ENCODE measurements at regions not wholly inside any gene's neighbourhood (a gene's known extent, or its start where the extent isn't known, plus 50 kb on each side); places are given as distances from the start of the nearest gene placed in this dataset.
"Not testable (repeated sequence)": the region's sequence is repeated elsewhere in the genome, so short reads cannot be mapped to it uniquely, and the experiment has no call there.

GRCh38 chr2:144003460-144004075 is 516.4 kb downstream of the ZEB2 start:
- DNase-seq, result no peak

DNA sequence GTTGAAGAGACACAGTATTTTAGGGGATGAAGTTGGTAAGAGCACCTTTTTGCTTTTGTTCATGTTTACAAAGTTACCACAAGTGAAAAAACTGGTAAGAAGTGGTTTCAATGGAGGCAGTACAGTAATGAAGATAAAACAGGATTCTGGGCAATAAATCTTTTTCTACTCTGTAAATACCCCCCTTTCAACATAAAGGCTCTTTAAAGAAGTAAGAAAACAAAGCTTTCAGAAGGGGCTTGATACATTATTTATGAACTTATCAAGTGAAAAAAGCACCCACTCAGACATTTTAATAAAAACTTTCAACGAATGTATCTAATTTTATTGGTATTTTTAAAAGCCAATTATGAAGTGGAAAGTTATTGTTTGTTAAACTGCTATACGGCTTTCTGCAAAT is 522.9 kb downstream of the ZEB2 start:
- no peak for DNase-seq

DNA sequence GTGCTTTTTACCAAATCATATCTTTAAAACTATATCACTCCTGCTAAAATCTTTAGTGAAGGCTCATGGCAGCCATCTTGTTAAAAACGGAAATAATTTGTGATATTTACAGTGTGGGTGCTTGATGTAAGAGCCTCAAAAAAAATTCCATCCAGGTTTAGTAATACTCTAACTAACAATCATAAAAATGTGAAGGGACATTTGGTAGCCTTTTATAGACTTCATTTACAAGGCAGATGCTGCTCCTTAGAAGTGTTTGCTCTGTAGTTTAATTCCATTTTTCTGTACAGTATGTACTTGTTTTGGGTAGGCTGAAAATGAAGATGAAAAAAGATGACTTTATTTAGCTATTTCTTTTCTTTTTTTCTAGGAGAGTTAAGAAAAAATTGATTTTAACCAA is 525.0 kb downstream of the ZEB2 start:
- DNase-seq, result no peak

- DNase-seq, result not testable (repeated sequence)
Observed at GRCh38 chr2:143991596-143991995, 528.3 kb downstream of the ZEB2 start.

GRCh38 chr2:143988082-143988481 is 531.8 kb downstream of the ZEB2 start:
- no peak for DNase-seq

GRCh38 chr2:143981428-143981827 is 538.5 kb downstream of the ZEB2 start:
- no peak for DNase-seq

DNA sequence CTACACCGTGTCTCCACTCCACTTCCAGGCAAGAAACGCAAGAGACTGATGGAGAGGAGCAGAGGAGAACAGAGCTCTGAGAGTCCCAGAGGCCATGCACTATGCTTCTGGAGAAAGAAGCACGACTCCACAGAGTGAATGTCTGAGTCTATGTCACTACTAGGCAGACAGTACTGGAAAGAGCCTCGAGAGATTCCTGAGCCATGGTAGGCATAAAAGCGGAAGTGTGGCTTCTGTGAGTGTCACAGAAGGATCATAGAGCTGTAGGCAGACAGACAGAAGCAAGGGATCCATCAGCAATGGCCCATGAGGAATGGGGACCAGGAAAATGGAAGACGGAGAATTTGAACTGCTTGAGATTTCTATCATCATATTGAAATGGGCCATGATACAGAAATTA is 542.6 kb downstream of the ZEB2 start:
- DNase-seq, result no peak

- no peak for DNase-seq
Observed at GRCh38 chr2:143975216-143975615, 544.7 kb downstream of the ZEB2 start.

DNA sequence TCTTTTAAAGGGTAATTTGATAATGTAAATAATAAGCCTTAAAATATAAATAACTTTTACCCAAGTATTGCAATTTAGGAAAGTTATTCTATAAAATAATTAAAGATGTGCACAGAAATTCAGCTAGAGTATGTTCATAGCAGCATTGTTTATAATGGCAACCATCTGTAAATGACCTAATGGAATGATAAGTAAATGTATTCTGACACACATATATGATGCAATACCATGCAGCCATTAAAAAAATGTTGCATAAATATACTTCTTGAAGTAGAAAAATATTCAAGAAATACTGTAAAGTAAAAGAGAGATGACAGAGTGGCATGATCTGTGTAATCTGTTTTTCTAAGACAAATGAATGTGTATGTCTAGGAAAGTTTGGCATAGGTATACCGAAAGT is 545.7 kb downstream of the ZEB2 start:
- DNase-seq, result no peak

GRCh38 chr2:143968860-143969259 is 551.1 kb downstream of the ZEB2 start:
- no peak for DNase-seq

DNA sequence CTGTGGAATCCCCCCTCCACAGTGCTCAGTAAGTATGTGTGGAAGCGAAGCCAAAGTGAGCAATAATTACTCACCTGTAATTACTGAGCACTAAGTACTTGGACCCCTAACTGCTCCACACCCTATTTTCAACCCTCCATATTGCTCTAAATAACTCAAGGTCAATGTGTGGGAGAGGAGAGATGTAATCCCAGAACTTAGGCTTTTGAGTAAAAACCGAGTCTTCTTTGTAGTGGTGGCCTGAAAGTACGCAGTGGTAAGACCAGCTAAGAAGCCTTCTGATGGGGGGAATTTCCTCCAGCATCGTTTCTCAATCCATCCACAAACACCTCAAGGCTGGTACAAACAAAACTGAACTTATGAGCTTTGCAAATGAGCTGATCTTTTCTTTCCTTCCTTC is 551.6 kb downstream of the ZEB2 start:
- no peak for DNase-seq

DNA sequence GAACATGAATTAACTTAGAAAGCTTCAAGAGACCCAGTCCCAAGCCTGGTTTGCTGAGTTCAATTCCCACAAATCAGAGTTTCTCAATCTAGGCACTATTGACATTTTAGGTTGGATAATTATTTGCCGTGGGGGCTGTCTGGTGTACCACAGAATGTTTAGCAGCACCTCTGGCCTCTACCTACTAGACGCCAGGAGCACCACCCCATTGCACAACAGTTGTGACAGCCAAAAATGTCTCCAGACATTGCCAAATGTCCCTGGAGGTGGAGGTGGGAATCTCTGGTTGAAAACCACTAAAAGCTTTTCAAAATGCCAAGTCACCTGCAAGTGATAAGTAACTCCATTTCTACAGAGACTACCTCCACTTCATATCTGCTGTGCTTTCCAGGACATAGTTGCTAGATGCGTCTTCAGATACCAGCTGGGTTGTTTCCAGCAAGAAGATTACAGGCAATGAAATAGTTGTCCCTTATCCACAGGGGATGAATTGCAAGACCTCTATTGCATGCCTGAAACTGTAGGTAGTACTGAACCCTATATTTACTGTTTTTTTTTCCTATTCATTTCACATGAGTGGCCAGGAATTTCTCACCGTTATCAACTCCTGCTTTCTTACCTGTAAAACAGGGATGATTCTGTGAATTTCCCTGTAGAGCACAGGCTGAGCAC is 554.3 kb downstream of the ZEB2 start:
- no peak for DNase-seq

DNA sequence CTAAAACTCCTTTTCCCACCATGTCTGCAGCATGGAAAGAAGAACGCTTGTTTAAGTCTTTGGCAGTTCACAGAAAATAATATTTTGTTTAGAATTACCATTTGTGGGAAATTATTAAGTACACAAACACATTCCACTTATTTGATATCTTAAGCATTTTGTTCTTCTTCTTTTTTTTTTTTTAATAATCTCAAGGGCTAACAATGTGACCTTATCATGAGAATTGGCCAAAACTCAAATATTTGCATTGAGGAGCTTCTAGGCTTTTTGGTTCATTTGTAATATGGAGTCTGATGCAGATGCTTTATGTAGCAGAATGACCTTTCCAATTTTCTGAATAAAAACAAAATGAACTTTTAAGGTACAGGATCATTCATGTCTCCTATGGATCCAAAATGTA is 555.0 kb downstream of the ZEB2 start:
- no peak for DNase-seq

GRCh38 chr2:143960177-143960576 is 559.7 kb downstream of the ZEB2 start:
- DNase-seq, result no peak

DNA sequence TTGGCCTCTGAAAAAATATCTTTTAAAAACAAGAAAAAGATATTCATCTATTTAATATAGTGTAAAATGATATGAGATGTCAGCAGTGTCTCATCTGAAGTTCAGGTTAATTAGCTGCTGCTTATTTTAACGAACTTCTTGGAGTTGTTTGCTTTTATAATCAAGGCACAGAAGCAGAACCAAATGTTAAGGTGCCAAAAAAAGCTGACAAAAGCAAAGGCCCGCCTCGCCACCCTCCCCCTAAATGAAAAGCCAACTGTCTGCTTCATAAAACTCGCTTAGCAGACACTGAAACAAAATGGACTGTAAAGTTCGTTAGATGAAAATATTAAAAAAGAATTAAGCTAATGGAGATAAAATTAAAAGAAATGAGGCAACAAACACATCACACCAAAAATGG is 562.6 kb downstream of the ZEB2 start:
- no peak for DNase-seq

DNA sequence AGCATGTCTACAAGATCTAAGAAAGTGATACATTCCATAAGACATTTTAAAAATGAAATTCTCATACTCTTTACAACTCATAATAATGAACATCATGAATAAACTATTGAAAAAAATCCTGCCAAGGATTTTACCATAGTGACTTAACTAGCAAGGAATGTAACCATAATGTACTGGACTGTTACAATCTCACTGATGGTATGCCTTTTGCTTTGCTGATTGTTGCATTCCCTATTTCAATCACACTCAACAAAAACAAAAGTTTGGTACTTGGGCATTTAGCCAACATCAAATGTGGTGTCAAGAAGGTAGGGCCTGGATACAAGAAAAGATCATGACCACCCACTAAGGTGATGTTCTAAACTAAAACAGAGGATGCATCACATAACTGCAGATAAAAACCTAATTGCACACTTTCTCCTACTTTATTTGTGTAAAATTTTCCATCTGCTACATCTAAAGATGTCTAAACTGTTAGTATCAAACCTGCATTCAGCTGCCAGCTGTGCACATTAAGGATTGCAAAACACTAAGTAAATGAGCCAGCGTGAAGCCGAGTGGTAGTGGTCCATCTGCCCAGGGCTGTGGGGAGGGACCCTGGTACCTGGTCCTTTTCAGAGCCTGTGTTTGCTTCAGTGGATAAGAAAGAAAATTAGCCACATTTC is 564.4 kb downstream of the ZEB2 start:
- no peak for DNase-seq

GRCh38 chr2:143954844-143955243 is 565.1 kb downstream of the ZEB2 start:
- no peak for DNase-seq

DNA sequence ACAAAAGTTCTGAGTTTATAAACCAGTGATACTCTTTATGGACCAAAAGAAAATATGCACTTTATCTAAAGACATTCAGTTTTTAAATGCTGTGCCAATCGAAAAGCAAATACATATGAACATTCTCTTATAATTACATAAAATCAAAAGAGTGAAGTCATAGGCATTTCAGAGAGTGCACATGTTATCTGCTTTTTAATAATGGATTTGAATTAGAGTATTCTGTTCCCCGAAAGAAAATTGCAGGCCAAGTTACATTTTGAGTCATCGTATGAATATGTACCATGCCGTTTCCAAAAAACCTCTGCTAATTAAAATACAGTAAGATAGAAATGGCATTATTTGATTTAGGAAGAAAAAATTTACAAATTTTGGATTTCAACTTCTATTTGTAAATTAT is 565.7 kb downstream of the ZEB2 start:
- no peak for DNase-seq

GRCh38 chr2:143953451-143954030 is 566.4 kb downstream of the ZEB2 start:
- no peak for DNase-seq

DNA sequence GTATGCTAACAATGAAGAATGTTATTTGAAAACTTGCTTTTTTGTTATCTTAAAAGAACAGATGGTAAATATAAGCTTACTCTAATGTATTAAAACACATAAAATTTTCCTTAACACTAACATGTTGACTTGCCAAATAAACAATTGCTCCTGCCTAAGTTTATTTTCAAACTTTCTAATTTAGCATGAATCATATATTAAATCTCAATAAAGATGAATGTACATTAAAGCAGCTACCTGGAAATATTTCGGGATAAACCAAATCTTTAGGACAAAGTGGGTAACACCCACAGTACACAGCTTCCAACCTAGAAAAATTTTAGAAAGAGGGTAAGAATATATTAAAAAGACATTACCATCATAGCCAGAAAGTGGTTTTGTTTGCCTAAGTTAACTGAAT is 567.4 kb downstream of the ZEB2 start:
- DNase-seq, result no peak

DNA sequence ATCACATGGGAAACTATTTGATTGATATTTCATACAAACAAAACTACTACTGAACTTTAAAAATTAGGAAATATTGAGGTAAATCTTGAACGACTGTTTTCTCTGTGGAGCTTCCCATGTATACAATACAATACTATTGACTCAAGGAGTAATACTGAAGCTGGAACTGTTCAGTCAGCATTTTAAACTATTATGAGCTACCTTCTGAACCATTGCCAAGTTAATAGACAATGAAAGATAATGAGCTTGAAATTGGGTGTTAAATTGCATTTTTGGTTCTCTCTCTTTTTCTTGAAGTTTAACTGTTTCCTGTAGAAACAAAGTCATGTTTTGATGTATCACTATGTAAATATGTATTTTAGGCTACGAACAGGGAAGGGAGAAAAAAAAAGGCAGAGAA is 569.2 kb downstream of the ZEB2 start:
- DNase-seq, result no peak

- no peak for DNase-seq
Observed at GRCh38 chr2:143949121-143949848, 570.6 kb downstream of the ZEB2 start.

DNA sequence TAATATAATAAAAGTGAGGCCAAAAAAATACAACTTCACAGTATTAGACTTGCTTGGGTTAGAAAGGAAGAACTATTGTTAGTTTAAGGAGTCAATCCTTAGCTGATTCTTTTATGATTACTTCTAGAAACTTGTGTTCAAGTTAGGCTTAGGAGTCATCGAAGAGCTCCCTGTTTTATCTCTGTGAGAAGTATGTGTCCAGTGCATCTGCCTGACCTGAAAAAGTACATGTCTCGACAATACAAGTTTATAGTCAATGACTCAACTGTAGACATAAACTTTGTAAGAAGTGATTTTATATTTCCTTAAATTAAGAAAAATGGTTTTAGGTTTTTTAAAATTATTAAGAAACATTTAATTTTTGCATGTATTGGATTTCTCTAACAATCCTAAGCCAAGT is 571.2 kb downstream of the ZEB2 start:
- DNase-seq, result no peak
